Transverse colon (tissue), 3 donors: ENCODE measurements at regions not wholly inside any gene's neighbourhood (a gene's known extent, or its start where the extent isn't known, plus 50 kb on each side); places are given as distances from the start of the nearest gene placed in this dataset.

Source experiments
- EP300 ChIP-seq: sonication (generic); formaldehyde crosslinking; IDR thresholded peaks from one replicate; pipeline ENCODE4 v1.6.1; 2017; ENCODE audit warnings: antibody characterized with exemption, low read depth
- POLR2A ChIP-seq: fragments of 450-650 bp; IDR thresholded peaks from one replicate; pipeline ENCODE4 v1.6.1; 2016; ENCODE audit warnings: antibody characterized with exemption, mild to moderate bottlenecking, moderate library complexity
- POLR2AphosphoS5 ChIP-seq, 3 donors: sonication (generic); formaldehyde crosslinking; IDR thresholded peaks; one replicate each; pipeline ENCODE4 v1.6.1; 2016; ENCODE audit warnings: antibody characterized with exemption in 3 of 3

- no peak for TF ChIP-seq EP300
- no peak for TF ChIP-seq POLR2A
- TF ChIP-seq POLR2AphosphoS5 (IDR thresholded peaks at IDR 0.05) = no peak
These were observed 214.7 kb upstream of the PDE10A start for GRCh38 chr6:165877773-165878172.
